ENCODE measurements at regions not wholly inside any gene's neighbourhood (a gene's known extent, or its start where the extent isn't known, plus 50 kb on each side); places are given as distances from the start of the nearest gene placed in this dataset.

DNA sequence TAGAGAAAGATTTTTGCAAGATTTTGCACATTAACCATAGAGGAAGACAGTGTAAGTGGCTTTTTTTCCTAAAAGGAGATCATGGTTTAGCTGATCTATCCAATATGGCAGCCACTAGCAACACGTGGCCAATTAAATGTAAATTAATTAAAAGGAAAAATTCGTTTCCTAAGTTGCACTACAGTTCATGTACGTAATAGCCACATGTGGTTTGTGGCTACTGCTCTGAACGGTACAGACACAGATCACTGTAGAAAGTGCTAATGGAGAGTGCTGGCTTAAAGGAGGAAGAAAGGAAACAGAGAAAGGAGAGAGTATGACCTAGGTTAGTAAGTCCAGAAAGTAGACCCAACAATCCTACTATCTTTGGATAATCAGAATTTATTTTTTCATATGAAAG is 170.8 kb downstream of the SIPA1L2 start:
- no peaks in the 10 kb centered on the region for H3K27me3 ChIP-seq (ENCODE audit: insufficient read depth, low read length)
- no peaks in the 10 kb centered on the region for H3K9me3 ChIP-seq (ENCODE audit: control insufficient read depth, low read depth, low read length)
- no peak overlapping the region for H2BK12ac ChIP-seq (ENCODE audit: insufficient read length, low read depth, low read length)
- no peak overlapping the region for H3K4ac ChIP-seq (ENCODE audit: low read depth, low read length)
- WGBS (ENCODE audit: extremely low coverage, insufficient read length, low lambda C conversion rate): no CpG with 5 or more reads among the region's 4 CpGs
- H4K8ac ChIP-seq (replicated peaks; ENCODE audit: insufficient read length, low read depth, low read length): no peak overlapping the region
- H3K27ac ChIP-seq (ENCODE audit: insufficient read length, low read depth, low read length): no peak overlapping the region
- peaks cover 0 to 6% (median 0%) of the 10 kb centered on the region in 3 experiments; a peak in 1 of 7 replicates for H3K36me3 Mint-ChIP-seq (ENCODE audit: insufficient read depth in 1 of 3, low read depth in 3 of 3)
- H3T11ph ChIP-seq (ENCODE audit: low read length): no peak overlapping the region
- H3K9me3 Mint-ChIP-seq: no peaks in the 10 kb centered on the region
- H3K4me3 Mint-ChIP-seq: no peak overlapping the region
- no peak overlapping the region for H2BK15ac ChIP-seq (ENCODE audit: low read depth, low read length)
- H2AK5ac ChIP-seq (ENCODE audit: insufficient read length, low read length): no peak overlapping the region
- no peak overlapping the region for H3K23ac ChIP-seq (ENCODE audit: insufficient read length, low read depth, low read length)
- no peak overlapping the region for H4K91ac ChIP-seq (ENCODE audit: insufficient read length, low read depth, low read length)
- no peak overlapping the region for H2BK20ac ChIP-seq (ENCODE audit: low read depth, low read length, poor library complexity, severe bottlenecking)
- no peak overlapping the region for H3K27ac Mint-ChIP-seq
- H3K4me1 Mint-ChIP-seq: peaks cover 35 to 36% of the 10 kb centered on the region in 2 experiments
- peaks cover 10% of the 10 kb centered on the region for H3K27me3 Mint-ChIP-seq (ENCODE audit: low read depth)
- no peaks in the 10 kb centered on the region for H3K23me2 ChIP-seq (ENCODE audit: insufficient read length, low read depth, low read length, poor library complexity, severe bottlenecking)
- no peak for DNase-seq
- H3K4me1 ChIP-seq (ENCODE audit: insufficient read depth, low read length): peaks cover 9% of the 10 kb centered on the region
- H2BK120ac ChIP-seq (ENCODE audit: low read depth, low read length, poor library complexity, severe bottlenecking): no peak overlapping the region
- H3K56ac ChIP-seq (ENCODE audit: insufficient read length, low read depth, low read length): no peak overlapping the region
- no peak overlapping the region for H3K9ac ChIP-seq (ENCODE audit: extremely low read depth, insufficient read length, low read length)
- no peaks in the 10 kb centered on the region for H3K79me1 ChIP-seq (ENCODE audit: insufficient read depth, low read depth, low read length, poor library complexity, severe bottlenecking)
- no peak overlapping the region for H3K14ac ChIP-seq (ENCODE audit: insufficient read depth, low read length)
- TF ChIP-seq, protein P1, sequence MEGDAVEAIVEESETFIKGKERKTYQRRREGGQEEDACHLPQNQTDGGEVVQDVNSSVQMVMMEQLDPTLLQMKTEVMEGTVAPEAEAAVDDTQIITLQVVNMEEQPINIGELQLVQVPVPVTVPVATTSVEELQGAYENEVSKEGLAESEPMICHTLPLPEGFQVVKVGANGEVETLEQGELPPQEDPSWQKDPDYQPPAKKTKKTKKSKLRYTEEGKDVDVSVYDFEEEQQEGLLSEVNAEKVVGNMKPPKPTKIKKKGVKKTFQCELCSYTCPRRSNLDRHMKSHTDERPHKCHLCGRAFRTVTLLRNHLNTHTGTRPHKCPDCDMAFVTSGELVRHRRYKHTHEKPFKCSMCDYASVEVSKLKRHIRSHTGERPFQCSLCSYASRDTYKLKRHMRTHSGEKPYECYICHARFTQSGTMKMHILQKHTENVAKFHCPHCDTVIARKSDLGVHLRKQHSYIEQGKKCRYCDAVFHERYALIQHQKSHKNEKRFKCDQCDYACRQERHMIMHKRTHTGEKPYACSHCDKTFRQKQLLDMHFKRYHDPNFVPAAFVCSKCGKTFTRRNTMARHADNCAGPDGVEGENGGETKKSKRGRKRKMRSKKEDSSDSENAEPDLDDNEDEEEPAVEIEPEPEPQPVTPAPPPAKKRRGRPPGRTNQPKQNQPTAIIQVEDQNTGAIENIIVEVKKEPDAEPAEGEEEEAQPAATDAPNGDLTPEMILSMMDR (conservative IDR thresholded peaks at IDR 0.05): no peak
- H3K18ac ChIP-seq (ENCODE audit: insufficient read length, low read depth, low read length): no peak overlapping the region
- no peak overlapping the region for H3K4me2 ChIP-seq (ENCODE audit: insufficient read depth, insufficient read length, low read length)
- no peaks in the 10 kb centered on the region for H3K79me2 ChIP-seq (ENCODE audit: insufficient read depth, low read length)
- H4K5ac ChIP-seq (ENCODE audit: insufficient read length, low read depth, low read length): no peak overlapping the region
- no peaks in the 10 kb centered on the region for H4K20me1 ChIP-seq (ENCODE audit: control insufficient read depth, insufficient read depth, insufficient read length)
- no peak overlapping the region for H2AFZ ChIP-seq (ENCODE audit: low read length)
- H2BK5ac ChIP-seq (ENCODE audit: insufficient read length, low read length): no peak overlapping the region
